CD1c-positive myeloid dendritic cell (primary cell): ENCODE measurements at regions not wholly inside any gene's neighbourhood (a gene's known extent, or its start where the extent isn't known, plus 50 kb on each side); places are given as distances from the start of the nearest gene placed in this dataset.
"Not testable (repeated sequence)": the region's sequence is repeated elsewhere in the genome, so short reads cannot be mapped to it uniquely, and the experiment has no call there.

Experiments used
- DNase-seq: peaks from one replicate; pipeline ENCODE4 v3.0.0-alpha.2; 2016; ENCODE audit errors: extremely low spot score

- peak; percentile 56 for DNase-seq
Observed at GRCh38 chr7:142568435-142569097, 180.7 kb upstream of the PRSS1 start.

GRCh38 chr7:142567201-142568075 is 181.8 kb upstream of the PRSS1 start:
- DNase-seq = no peak

- peak; percentile 31 for DNase-seq
Observed at GRCh38 chr7:142566271-142566670, 183.0 kb upstream of the PRSS1 start.

GRCh38 chr7:142564125-142564524 is 185.1 kb upstream of the PRSS1 start:
- not testable (repeated sequence) for DNase-seq

GRCh38 chr7:142563470-142563869 is 185.8 kb upstream of the PRSS1 start:
- DNase-seq = no peak

GRCh38 chr7:142562688-142563087 is 186.6 kb upstream of the PRSS1 start:
- no peak for DNase-seq

GRCh38 chr7:142561396-142561795 is 187.9 kb upstream of the PRSS1 start:
- DNase-seq = not testable (repeated sequence)

GRCh38 chr7:142560770-142561169 is 188.5 kb upstream of the PRSS1 start:
- DNase-seq = not testable (repeated sequence)

GRCh38 chr7:142560166-142560565 is 189.1 kb upstream of the PRSS1 start:
- DNase-seq = no peak

- DNase-seq = peak; percentile 71
Observed at GRCh38 chr7:142557971-142558582, 191.2 kb upstream of the PRSS1 start.

GRCh38 chr7:142556740-142557139 is 192.5 kb upstream of the PRSS1 start:
- peak; percentile 69 for DNase-seq

- DNase-seq = peak; percentile 54
Observed at GRCh38 chr7:142554560-142555532, 194.4 kb upstream of the PRSS1 start.

- no peak for DNase-seq
Observed at GRCh38 chr7:142553216-142553615, 196.1 kb upstream of the PRSS1 start.

- no peak for DNase-seq
Observed at GRCh38 chr7:142548978-142549377, 200.3 kb upstream of the PRSS1 start.

GRCh38 chr7:142546452-142546851 is 202.8 kb upstream of the PRSS1 start:
- DNase-seq = no peak

- no peak for DNase-seq
Observed at GRCh38 chr7:142542942-142543341, 206.3 kb upstream of the PRSS1 start.

GRCh38 chr7:142542105-142542504 is 207.2 kb upstream of the PRSS1 start:
- DNase-seq = no peak

- no peak for DNase-seq
Observed at GRCh38 chr7:142540371-142540770, 208.9 kb upstream of the PRSS1 start.

GRCh38 chr7:142539901-142540300 is 209.4 kb upstream of the PRSS1 start:
- DNase-seq = no peak

GRCh38 chr7:142537760-142538159 is 211.5 kb upstream of the PRSS1 start:
- DNase-seq = no peak

GRCh38 chr7:142535123-142535779 is 214.0 kb upstream of the PRSS1 start:
- DNase-seq = peak; percentile 82
